Ectodermal cell (in vitro differentiated cells): ENCODE measurements at regions not wholly inside any gene's neighbourhood (a gene's known extent, or its start where the extent isn't known, plus 50 kb on each side); places are given as distances from the start of the nearest gene placed in this dataset.
"Not testable (repeated sequence)": the region's sequence is repeated elsewhere in the genome, so short reads cannot be mapped to it uniquely, and the experiment has no call there.

ENCODE experiments used
- H3K27ac ChIP-seq: 2 replicates; pipeline ENCODE4 v1.7.0; 2013; ENCODE audit warnings: mild to moderate bottlenecking, low read depth, low read length; ENCODE audit not compliant: insufficient read depth, poor library complexity, severe bottlenecking
- H3K27me3 ChIP-seq: 2 replicates; pipeline ENCODE4 v1.7.0; 2013; ENCODE audit warnings: mild to moderate bottlenecking, low read length; ENCODE audit not compliant: insufficient read depth, control insufficient read depth, poor library complexity, severe bottlenecking
- H3K36me3 ChIP-seq: one replicate; pipeline ENCODE4 v1.7.0; 2013; ENCODE audit warnings: low read length; ENCODE audit not compliant: control insufficient read depth, insufficient read depth
- H3K4me1 ChIP-seq: one replicate; pipeline ENCODE4 v1.7.0; 2013; ENCODE audit warnings: low read length; ENCODE audit not compliant: control insufficient read depth, insufficient read depth
- H3K4me3 ChIP-seq: 2 replicates; pipeline ENCODE4 v1.7.0; 2013; ENCODE audit warnings: low read depth, low read length, control low read depth; ENCODE audit not compliant: insufficient read depth
- H3K9me3 ChIP-seq: 2 replicates; pipeline ENCODE4 v1.7.0; 2013; ENCODE audit warnings: mild to moderate bottlenecking, low read length, moderate library complexity; ENCODE audit not compliant: control insufficient read depth
- WGBS, 2 experiments: methylation state at CpG; one replicate each; pipeline ENCODE4 v1.1.7; 2013; ENCODE audit warnings: missing lambda C conversion rate in 2 of 2; 5-methylcytosine and 5-hydroxymethylcytosine counted together

GRCh38 chr5:116731432-116731831 lies 156.8 kb upstream of the SEMA6A start:
- no peak overlapping the region for H3K27ac ChIP-seq
- H3K9me3 ChIP-seq, result no peaks in the 10 kb centered on the region
- no peaks in the 10 kb centered on the region for H3K36me3 ChIP-seq
- 95 to 96% methylated on average over 2 of the region's 2 CpGs for WGBS, 2 experiments
- no peaks in the 10 kb centered on the region for H3K27me3 ChIP-seq
- peaks cover 17% of the 10 kb centered on the region for H3K4me1 ChIP-seq
- H3K4me3 ChIP-seq, result no peak overlapping the region

- Histone ChIP-seq H3K27ac (no peak overlapping the region), H3K4me3 (no peak overlapping the region), H3K27me3 (no peaks in the 10 kb centered on the region), H3K9me3 (no peaks in the 10 kb centered on the region), H3K4me1 (peaks cover 17% of the 10 kb centered on the region), H3K36me3 (no peaks in the 10 kb centered on the region)
- 93 to 98% methylated on average over 5 of the region's 5 CpGs for WGBS, 2 experiments
Measured at GRCh38 chr5:116730706-116731105, 156.1 kb upstream of the SEMA6A start.

GRCh38 chr5:116730185-116730584 lies 155.6 kb upstream of the SEMA6A start:
- no peak overlapping the region for H3K27ac ChIP-seq
- H3K4me3 ChIP-seq, result no peak overlapping the region
- no peaks in the 10 kb centered on the region for H3K27me3 ChIP-seq
- 92 to 100% methylated on average over 1 of the region's 1 CpG for WGBS, 2 experiments
- no peaks in the 10 kb centered on the region for H3K36me3 ChIP-seq
- H3K4me1 ChIP-seq, result peaks cover 17% of the 10 kb centered on the region
- no peaks in the 10 kb centered on the region for H3K9me3 ChIP-seq

GRCh38 chr5:116727248-116727647 lies 152.6 kb upstream of the SEMA6A start:
- WGBS, 2 experiments, result 92 to 96% methylated on average over 2 of the region's 2 CpGs
- Histone ChIP-seq H3K36me3 (no peaks in the 10 kb centered on the region), H3K27ac (no peak overlapping the region)

GRCh38 chr5:116726180-116726579 lies 151.6 kb upstream of the SEMA6A start:
- H3K9me3 ChIP-seq, H3K4me1 ChIP-seq, H3K27ac ChIP-seq, H3K27me3 ChIP-seq, H3K4me3 ChIP-seq, H3K36me3 ChIP-seq: not testable (repeated sequence)
- WGBS, 2 experiments, result 95 to 96% methylated on average over 2 of the region's 2 CpGs

More at GRCh38 chr5:116727248-116727647, 152.6 kb upstream of the SEMA6A start:
- Histone ChIP-seq H3K9me3 (no peaks in the 10 kb centered on the region), H3K27me3 (no peaks in the 10 kb centered on the region), H3K4me3 (no peak overlapping the region), H3K4me1 (no peaks in the 10 kb centered on the region)

- no peak overlapping the region for H3K27ac ChIP-seq
- WGBS, 2 experiments, result 100% methylated on average over 1 of the region's 2 CpGs; no CpG with 5 or more reads in 1 of the 2 experiments
- H3K4me3 ChIP-seq, result no peak overlapping the region
- no peaks in the 10 kb centered on the region for H3K36me3 ChIP-seq
- no peaks in the 10 kb centered on the region for H3K4me1 ChIP-seq
- no peaks in the 10 kb centered on the region for H3K9me3 ChIP-seq
- H3K27me3 ChIP-seq, result no peaks in the 10 kb centered on the region
Measured at GRCh38 chr5:116724971-116725370, 150.3 kb upstream of the SEMA6A start.

- H3K4me3 ChIP-seq, result no peak overlapping the region
- WGBS, 2 experiments, result 96 to 99% methylated on average over 5 of the region's 5 CpGs
- no peak overlapping the region for H3K27ac ChIP-seq
- no peaks in the 10 kb centered on the region for H3K27me3 ChIP-seq
- H3K9me3 ChIP-seq, result no peaks in the 10 kb centered on the region
- H3K36me3 ChIP-seq, result no peaks in the 10 kb centered on the region
- H3K4me1 ChIP-seq, result no peaks in the 10 kb centered on the region
Measured at GRCh38 chr5:116722651-116723050, 148.0 kb upstream of the SEMA6A start.

GRCh38 chr5:116719106-116719505 lies 144.5 kb upstream of the SEMA6A start:
- 89 to 93% methylated on average over 1 to 2 of the region's 2 CpGs for WGBS, 2 experiments
- Histone ChIP-seq H3K36me3 (no peaks in the 10 kb centered on the region), H3K4me1 (no peaks in the 10 kb centered on the region), H3K27ac (no peak overlapping the region), H3K27me3 (no peaks in the 10 kb centered on the region), H3K9me3 (no peaks in the 10 kb centered on the region), H3K4me3 (no peak overlapping the region)

GRCh38 chr5:116718317-116718716 lies 143.7 kb upstream of the SEMA6A start:
- H3K36me3 ChIP-seq, result no peaks in the 10 kb centered on the region
- H3K27ac ChIP-seq, result no peak overlapping the region
- no peaks in the 10 kb centered on the region for H3K9me3 ChIP-seq
- H3K27me3 ChIP-seq, result no peaks in the 10 kb centered on the region
- no peak overlapping the region for H3K4me3 ChIP-seq
- no peaks in the 10 kb centered on the region for H3K4me1 ChIP-seq

- H3K9me3 ChIP-seq, result no peaks in the 10 kb centered on the region
- no peaks in the 10 kb centered on the region for H3K36me3 ChIP-seq
- H3K4me1 ChIP-seq, result no peaks in the 10 kb centered on the region
- no peak overlapping the region for H3K27ac ChIP-seq
- H3K27me3 ChIP-seq, result no peaks in the 10 kb centered on the region
- H3K4me3 ChIP-seq, result no peak overlapping the region
- 88 to 96% methylated on average over 4 to 5 of the region's 5 CpGs for WGBS, 2 experiments
Measured at GRCh38 chr5:116709082-116709481, 134.5 kb upstream of the SEMA6A start.

- not testable (repeated sequence) for H3K9me3 ChIP-seq, H3K4me1 ChIP-seq, H3K36me3 ChIP-seq, H3K27me3 ChIP-seq, H3K27ac ChIP-seq, H3K4me3 ChIP-seq
- 64 to 68% methylated on average over 3 of the region's 3 CpGs for WGBS, 2 experiments
Measured at GRCh38 chr5:116705121-116705519, 130.5 kb upstream of the SEMA6A start.
